ENCODE measurements at regions not wholly inside any gene's neighbourhood (a gene's known extent, or its start where the extent isn't known, plus 50 kb on each side); places are given as distances from the start of the nearest gene placed in this dataset.

GRCh38 chr6:158255989-158256601, 56.2 kb upstream of the TULP4 start:
- Histone ChIP-seq H3K4me2 (ENCODE audit: control insufficient read depth, extremely low read depth, insufficient read depth, low read depth, low read length) (no peak overlapping the region), H3K27ac (ENCODE audit: control insufficient read depth, insufficient read depth, low read length) (no peak overlapping the region), H3K36me3 (ENCODE audit: control insufficient read depth in 2 of 2, extremely low read depth in 1 of 2, insufficient read depth in 2 of 2, low read length in 2 of 2) (peaks cover 2 to 5% of the 10 kb centered on the region in 2 experiments), H3K4me1 (ENCODE audit: control insufficient read depth, extremely low read depth, insufficient read depth, low read length) (peaks cover 10% of the 10 kb centered on the region), H4K20me1 (ENCODE audit: control insufficient read depth, extremely low read depth, insufficient read depth, low read length) (peaks cover 3% of the 10 kb centered on the region), H3K9me1 (ENCODE audit: control insufficient read depth, extremely low read depth, insufficient read depth, low read length) (no peaks in the 10 kb centered on the region), H3K79me2 (ENCODE audit: control insufficient read depth, insufficient read depth, low read length) (peaks cover 48% of the 10 kb centered on the region), H3K9me3 (ENCODE audit: control insufficient read depth, low read depth, low read length) (no peaks in the 10 kb centered on the region), H3K27me3 (ENCODE audit: control insufficient read depth, extremely low read depth, insufficient read depth, low read length) (no peaks in the 10 kb centered on the region), H3K4me3 (ENCODE audit: control insufficient read depth in 2 of 3, extremely low read depth in 1 of 3, insufficient read depth in 2 of 3, low read depth in 1 of 3, low read length in 3 of 3) (no peak overlapping the region), H2AFZ (ENCODE audit: control insufficient read depth, low read length) (no peak overlapping the region), H3K9ac (ENCODE audit: control insufficient read depth, extremely low read depth, insufficient read depth, low read length) (no peak overlapping the region)
- DNase-seq (ENCODE audit: low read depth, low spot score), result no peak
- no peak for TF ChIP-seq EZH2 (IDR thresholded peaks at IDR 0.05; ENCODE audit: low read length)
- no peak for TF ChIP-seq CTCF (optimal IDR thresholded peaks at IDR 0.05 in 1 of 3, IDR thresholded peaks at IDR 0.05 in 1 of 3, conservative IDR thresholded peaks at IDR 0.05 in 1 of 3; ENCODE audit: extremely low read depth in 1 of 3, insufficient read depth in 2 of 3, low read length in 3 of 3)
- dilution Hi-C loops (cut with MboI; ENCODE audit: extremely low pct_ligation_motif_present, low sequenced_read_pairs), result no loop called here
- no peak for FAIRE-seq

DNA sequence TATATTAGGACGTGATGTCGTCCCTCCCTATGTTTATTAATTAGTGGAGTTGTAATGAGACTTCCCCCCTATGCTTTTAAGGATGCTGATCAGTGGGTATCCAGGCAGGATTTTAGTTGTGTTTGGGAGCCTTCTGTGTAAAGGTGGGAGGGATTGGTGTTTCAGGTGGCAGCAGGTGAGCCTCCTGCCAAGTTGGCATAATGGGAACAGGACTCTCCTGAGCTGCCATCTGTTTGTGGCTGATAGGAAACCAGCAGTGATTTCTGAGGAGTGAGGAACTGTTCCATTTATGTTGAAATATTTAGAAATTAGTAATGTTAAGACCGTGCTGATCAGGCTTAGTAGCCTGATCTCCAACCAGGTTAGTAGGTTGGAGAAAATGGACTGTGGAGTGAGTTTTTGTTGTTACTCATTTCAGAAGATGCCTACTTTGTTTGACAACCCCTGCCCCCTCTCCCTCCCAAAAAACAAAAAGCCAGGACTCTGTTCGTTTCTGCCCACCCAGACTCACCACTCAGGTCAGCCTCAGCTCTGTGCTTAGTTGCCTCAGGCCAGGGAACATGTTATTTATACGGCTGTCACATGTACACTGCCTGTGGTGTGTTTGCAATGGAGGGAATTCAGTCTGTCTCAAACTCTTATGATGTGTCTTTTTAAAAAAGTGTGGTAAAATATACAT, 55.4 kb upstream of the TULP4 start:
- no peak overlapping the region for H3K4me2 ChIP-seq (ENCODE audit: control insufficient read depth, extremely low read depth, insufficient read depth, low read depth, low read length)
- no peaks in the 10 kb centered on the region for H3K9me3 ChIP-seq (ENCODE audit: control insufficient read depth, low read depth, low read length)
- dilution Hi-C loops (cut with MboI; ENCODE audit: extremely low pct_ligation_motif_present, low sequenced_read_pairs), result no loop called here
- H2AFZ ChIP-seq (ENCODE audit: control insufficient read depth, low read length), result no peak overlapping the region
- DNase-seq (ENCODE audit: low read depth, low spot score) (no peak), FAIRE-seq (no peak)
- TF ChIP-seq EZH2 (IDR thresholded peaks at IDR 0.05; ENCODE audit: low read length) (no peak), CTCF (optimal IDR thresholded peaks at IDR 0.05 in 1 of 3, IDR thresholded peaks at IDR 0.05 in 1 of 3, conservative IDR thresholded peaks at IDR 0.05 in 1 of 3; ENCODE audit: extremely low read depth in 1 of 3, insufficient read depth in 2 of 3, low read length in 3 of 3) (no peak)
- H4K20me1 ChIP-seq (ENCODE audit: control insufficient read depth, extremely low read depth, insufficient read depth, low read length), result peaks cover 3% of the 10 kb centered on the region
- H3K79me2 ChIP-seq (ENCODE audit: control insufficient read depth, insufficient read depth, low read length), result peaks cover 46% of the 10 kb centered on the region
- no peaks in the 10 kb centered on the region for H3K9me1 ChIP-seq (ENCODE audit: control insufficient read depth, extremely low read depth, insufficient read depth, low read length)
- no peak overlapping the region for H3K27ac ChIP-seq (ENCODE audit: control insufficient read depth, insufficient read depth, low read length)
- H3K9ac ChIP-seq (ENCODE audit: control insufficient read depth, extremely low read depth, insufficient read depth, low read length), result no peak overlapping the region
- H3K4me3 ChIP-seq (ENCODE audit: control insufficient read depth in 2 of 3, extremely low read depth in 1 of 3, insufficient read depth in 2 of 3, low read depth in 1 of 3, low read length in 3 of 3), result no peak overlapping the region
- H3K4me1 ChIP-seq (ENCODE audit: control insufficient read depth, extremely low read depth, insufficient read depth, low read length), result peaks cover 10% of the 10 kb centered on the region
- H3K27me3 ChIP-seq (ENCODE audit: control insufficient read depth, extremely low read depth, insufficient read depth, low read length), result no peaks in the 10 kb centered on the region
- peaks cover 2 to 5% of the 10 kb centered on the region in 2 experiments for H3K36me3 ChIP-seq (ENCODE audit: control insufficient read depth in 2 of 2, extremely low read depth in 1 of 2, insufficient read depth in 2 of 2, low read length in 2 of 2)
